Activated CD8-positive, alpha-beta memory T cell treated with anti-CD3 and anti-CD28 coated beads, Interleukin-2, amount 50 U/mL, for 1 hour (primary cell): ENCODE measurements at regions not wholly inside any gene's neighbourhood (a gene's known extent, or its start where the extent isn't known, plus 50 kb on each side); places are given as distances from the start of the nearest gene placed in this dataset.
"Not testable (repeated sequence)": the region's sequence is repeated elsewhere in the genome, so short reads cannot be mapped to it uniquely, and the experiment has no call there.

Experiments used
- DNase-seq: peaks from one replicate; pipeline ENCODE4 v3.0.0-alpha.2; 2020; ENCODE audit errors: extremely low read depth

- DNase-seq = no peak
Observed at GRCh38 chr18:34942276-34942675, 98.9 kb upstream of the MAPRE2 start.

GRCh38 chr18:34942975-34943374 is 98.2 kb upstream of the MAPRE2 start:
- DNase-seq = no peak

GRCh38 chr18:34943587-34943986 is 97.6 kb upstream of the MAPRE2 start:
- DNase-seq = no peak

- DNase-seq = no peak
Observed at GRCh38 chr18:34947711-34948125, 93.5 kb upstream of the MAPRE2 start.

GRCh38 chr18:34951625-34952379 is 89.4 kb upstream of the MAPRE2 start:
- no peak for DNase-seq

GRCh38 chr18:34953212-34953611 is 88.0 kb upstream of the MAPRE2 start:
- DNase-seq = no peak

- DNase-seq = not testable (repeated sequence)
Observed at GRCh38 chr18:34955494-34955893, 85.7 kb upstream of the MAPRE2 start.

GRCh38 chr18:34956663-34957062 is 84.5 kb upstream of the MAPRE2 start:
- DNase-seq = no peak

GRCh38 chr18:34957119-34957863 is 83.9 kb upstream of the MAPRE2 start:
- DNase-seq = no peak

- no peak for DNase-seq
Observed at GRCh38 chr18:34957864-34958259, 83.4 kb upstream of the MAPRE2 start.

GRCh38 chr18:34959211-34959829 is 81.9 kb upstream of the MAPRE2 start:
- no peak for DNase-seq

- DNase-seq = no peak
Observed at GRCh38 chr18:34959989-34960388, 81.2 kb upstream of the MAPRE2 start.

- no peak for DNase-seq
Observed at GRCh38 chr18:34965108-34965507, 76.1 kb upstream of the MAPRE2 start.

- DNase-seq = no peak
Observed at GRCh38 chr18:34965566-34965965, 75.6 kb upstream of the MAPRE2 start.

- no peak for DNase-seq
Observed at GRCh38 chr18:34970106-34970505, 71.1 kb upstream of the MAPRE2 start.

- no peak for DNase-seq
Observed at GRCh38 chr18:34971313-34971712, 69.9 kb upstream of the MAPRE2 start.

- no peak for DNase-seq
Observed at GRCh38 chr18:34972765-34973414, 68.3 kb upstream of the MAPRE2 start.

- DNase-seq = no peak
Observed at GRCh38 chr18:34976123-34976522, 65.1 kb upstream of the MAPRE2 start.

GRCh38 chr18:34976534-34976898 is 64.7 kb upstream of the MAPRE2 start:
- no peak for DNase-seq

GRCh38 chr18:34976899-34977837 is 64.0 kb upstream of the MAPRE2 start:
- peak; percentile 65 for DNase-seq

GRCh38 chr18:34977838-34978532 is 63.2 kb upstream of the MAPRE2 start:
- no peak for DNase-seq
